ENCODE measurements at regions not wholly inside any gene's neighbourhood (a gene's known extent, or its start where the extent isn't known, plus 50 kb on each side); places are given as distances from the start of the nearest gene placed in this dataset.
"Not testable (repeated sequence)": the region's sequence is repeated elsewhere in the genome, so short reads cannot be mapped to it uniquely, and the experiment has no call there.

GRCh38 chr2:4217737-4218136 is 514.4 kb downstream of the DCDC2C start:
- Histone ChIP-seq H3K9me3 (no peaks in the 10 kb centered on the region), H3K4me1 (no peaks in the 10 kb centered on the region), H3K4me3 (no peak overlapping the region), H3K27me3 (no peaks in the 10 kb centered on the region), H3K27ac (no peak overlapping the region), H3K36me3 (ENCODE audit: low read depth, missing control alignments) (no peaks in the 10 kb centered on the region)
- WGBS, 2 donors: 86 to 93% methylated on average over 1 of the region's 1 CpG
- no peak for TF ChIP-seq CTCF (IDR thresholded peaks at IDR 0.05)
- TF ChIP-seq POLR2A (IDR thresholded peaks at IDR 0.05): no peak
- DNase-seq: no peak
- intact Hi-C loops (cut with DNase I; ENCODE audit: low total_unique reads): no loop called here

DNA sequence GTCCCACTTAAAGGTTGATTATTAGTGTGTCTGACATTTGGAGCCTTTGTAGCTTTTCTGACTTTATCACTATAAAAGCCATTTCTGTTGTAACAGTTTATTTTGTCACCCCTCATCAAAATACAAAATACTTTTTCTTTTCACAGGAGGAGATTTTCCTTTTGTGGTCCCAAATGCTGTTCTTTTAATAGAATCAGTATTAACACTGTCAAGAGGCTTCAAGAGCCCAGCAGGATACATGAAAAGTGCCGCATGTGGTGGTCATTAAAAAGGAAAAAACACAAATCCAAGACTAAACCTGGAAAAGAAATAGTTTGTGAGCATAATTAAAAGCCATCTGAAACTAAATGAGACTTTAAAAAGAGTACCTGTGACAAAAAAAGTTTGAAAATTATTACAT is 515.7 kb downstream of the DCDC2C start:
- H3K9me3 ChIP-seq: no peaks in the 10 kb centered on the region
- no peaks in the 10 kb centered on the region for H3K27me3 ChIP-seq
- no peak for DNase-seq
- H3K4me1 ChIP-seq: no peaks in the 10 kb centered on the region
- H3K27ac ChIP-seq: no peak overlapping the region
- WGBS, 2 donors: 68 to 88% methylated on average over 1 of the region's 1 CpG
- TF ChIP-seq POLR2A (IDR thresholded peaks at IDR 0.05) (no peak), CTCF (IDR thresholded peaks at IDR 0.05) (no peak)
- H3K4me3 ChIP-seq: no peak overlapping the region
- intact Hi-C loops (cut with DNase I; ENCODE audit: low total_unique reads): no loop called here
- H3K36me3 ChIP-seq (ENCODE audit: low read depth, missing control alignments): no peaks in the 10 kb centered on the region

DNA sequence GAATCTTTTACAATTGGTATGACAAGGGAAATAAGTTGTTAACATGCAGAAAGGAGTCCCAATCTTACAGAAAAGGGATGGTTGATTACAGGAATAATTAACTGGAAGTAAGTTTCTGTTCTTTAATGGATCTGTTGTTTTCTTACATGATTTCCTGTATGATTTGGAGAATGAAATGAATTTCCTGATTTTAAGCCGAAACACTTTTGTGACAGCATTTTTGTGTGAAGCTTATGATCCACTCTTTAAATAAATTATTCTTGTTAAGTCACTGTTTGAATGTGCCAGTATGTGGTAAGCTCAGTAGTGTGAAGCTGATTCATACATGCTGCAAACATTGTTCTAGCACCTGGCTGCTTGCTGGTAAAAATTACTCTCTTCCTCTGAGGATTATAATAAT is 516.2 kb downstream of the DCDC2C start:
- no peaks in the 10 kb centered on the region for H3K9me3 ChIP-seq
- H3K27ac ChIP-seq: no peak overlapping the region
- TF ChIP-seq POLR2A (IDR thresholded peaks at IDR 0.05) (no peak), CTCF (IDR thresholded peaks at IDR 0.05) (no peak)
- H3K4me1 ChIP-seq: no peaks in the 10 kb centered on the region
- no peaks in the 10 kb centered on the region for H3K27me3 ChIP-seq
- DNase-seq: no peak
- WGBS, 2 donors: 76 to 90% methylated on average over 1 of the region's 1 CpG
- no peaks in the 10 kb centered on the region for H3K36me3 ChIP-seq (ENCODE audit: low read depth, missing control alignments)
- no peak overlapping the region for H3K4me3 ChIP-seq
- intact Hi-C loops (cut with DNase I; ENCODE audit: low total_unique reads): no loop called here

DNA sequence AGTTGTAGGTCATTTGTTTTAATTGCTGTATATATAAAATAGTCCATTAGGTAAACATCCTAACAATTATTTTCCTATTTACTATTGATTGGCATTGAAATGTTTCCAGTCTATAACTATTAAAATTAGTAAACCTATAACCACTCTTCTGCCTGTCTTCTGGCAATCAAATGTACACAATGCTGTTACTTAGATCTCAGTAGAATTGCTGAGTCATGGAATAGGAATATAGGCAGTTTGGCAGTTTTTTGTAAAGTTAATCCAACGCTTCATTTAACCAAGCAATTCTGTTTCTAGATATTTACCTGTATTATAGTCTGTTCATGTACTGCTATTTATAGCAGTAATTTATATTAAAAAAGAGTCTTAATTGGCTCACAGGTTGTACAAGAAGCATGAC is 518.1 kb downstream of the DCDC2C start:
- WGBS, 2 donors: 85 to 86% methylated on average over 1 of the region's 1 CpG
- Histone ChIP-seq H3K4me3 (no peak overlapping the region), H3K9me3 (no peaks in the 10 kb centered on the region), H3K27me3 (no peaks in the 10 kb centered on the region), H3K27ac (no peak overlapping the region), H3K4me1 (no peaks in the 10 kb centered on the region), H3K36me3 (ENCODE audit: low read depth, missing control alignments) (no peaks in the 10 kb centered on the region)
- no peak for TF ChIP-seq CTCF (IDR thresholded peaks at IDR 0.05)
- no peak for TF ChIP-seq POLR2A (IDR thresholded peaks at IDR 0.05)
- intact Hi-C loops (cut with DNase I; ENCODE audit: low total_unique reads): no loop called here
- DNase-seq: no peak

DNA sequence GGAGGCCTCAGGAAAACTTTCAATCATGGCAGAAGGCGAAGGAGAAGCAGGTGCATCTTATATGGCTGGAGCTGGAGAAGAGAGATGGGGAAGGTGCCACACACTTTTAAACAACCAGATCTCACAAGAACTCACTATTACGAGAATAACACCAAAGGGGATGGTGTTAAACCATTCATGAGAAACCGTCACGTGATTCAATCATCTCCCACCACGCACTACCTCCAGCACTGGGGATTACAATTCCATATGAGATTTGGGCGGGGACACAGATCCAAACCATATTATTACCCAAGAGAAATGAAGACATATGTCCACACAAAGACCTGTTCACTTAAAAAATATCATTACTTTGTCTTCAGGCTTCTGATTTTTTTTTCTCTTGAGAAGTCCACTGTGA is 518.5 kb downstream of the DCDC2C start:
- 77 to 90% methylated on average over 6 of the region's 6 CpGs for WGBS, 2 donors

GRCh38 chr2:4244422-4244821 is 541.0 kb downstream of the DCDC2C start:
- H3K9me3 ChIP-seq; intact Hi-C loops (cut with DNase I; ENCODE audit: low total_unique reads); H3K36me3 ChIP-seq (ENCODE audit: low read depth, missing control alignments); DNase-seq; H3K4me1 ChIP-seq; H3K4me3 ChIP-seq; H3K27ac ChIP-seq; H3K27me3 ChIP-seq: not testable (repeated sequence)
- 91 to 93% methylated on average over 9 of the region's 9 CpGs for WGBS, 2 donors

More for the DNA sequence above, 518.5 kb downstream of the DCDC2C start:
- TF ChIP-seq POLR2A (IDR thresholded peaks at IDR 0.05) (no peak), CTCF (IDR thresholded peaks at IDR 0.05) (no peak)
- Histone ChIP-seq H3K9me3 (no peaks in the 10 kb centered on the region), H3K27ac (no peak overlapping the region), H3K4me1 (no peaks in the 10 kb centered on the region), H3K4me3 (no peak overlapping the region), H3K36me3 (ENCODE audit: low read depth, missing control alignments) (no peaks in the 10 kb centered on the region), H3K27me3 (no peaks in the 10 kb centered on the region)
- intact Hi-C loops (cut with DNase I; ENCODE audit: low total_unique reads): no loop called here
- no peak for DNase-seq
